Osteoblast (primary cell): ENCODE measurements at regions not wholly inside any gene's neighbourhood (a gene's known extent, or its start where the extent isn't known, plus 50 kb on each side); places are given as distances from the start of the nearest gene placed in this dataset.

Experiments
- DNase-seq: peaks from one replicate; pipeline ENCODE4 v3.0.0; 2011; ENCODE audit warnings: low spot score, mixed read lengths; ENCODE audit not compliant: insufficient read length; ENCODE audit errors: missing footprints
- H2AFZ ChIP-seq: 2 replicates; pipeline ENCODE4 v1.6.0; 2011; ENCODE audit warnings: mild to moderate bottlenecking, low read length
- H3K27ac ChIP-seq: 2 replicates; pipeline ENCODE4 v1.5.1; 2011; ENCODE audit warnings: mild to moderate bottlenecking, low read depth, low read length, moderate library complexity
- H3K27me3 ChIP-seq: 2 replicates; pipeline ENCODE4 v1.6.0; 2012; ENCODE audit warnings: mild to moderate bottlenecking, control low read depth, inconsistent platforms, low read length, moderate library complexity; ENCODE audit not compliant: insufficient read depth
- H3K36me3 ChIP-seq: 2 replicates; pipeline ENCODE4 v1.5.1; 2011; ENCODE audit warnings: mild to moderate bottlenecking, low read length, control low read depth, moderate library complexity; ENCODE audit not compliant: insufficient read depth
- H3K4me1 ChIP-seq: 2 replicates; pipeline ENCODE4 v1.5.1; 2011; ENCODE audit warnings: mild to moderate bottlenecking, low read length, control low read depth, moderate library complexity; ENCODE audit not compliant: insufficient read depth
- H3K4me2 ChIP-seq: 2 replicates; pipeline ENCODE4 v1.6.0; 2011; ENCODE audit warnings: mild to moderate bottlenecking, low read length; ENCODE audit not compliant: insufficient read depth
- H3K4me3 ChIP-seq: fragments of 200-600 bp; sonication (generic); 3 replicates; pipeline ENCODE4 v1.5.1; 2012; ENCODE audit warnings: mild to moderate bottlenecking, low read length, inconsistent platforms; ENCODE audit not compliant: insufficient read depth
- H3K79me2 ChIP-seq: 2 replicates; pipeline ENCODE4 v1.6.0; 2012; ENCODE audit warnings: mild to moderate bottlenecking, low read length, control low read depth, inconsistent platforms; ENCODE audit not compliant: insufficient read depth
- H3K9me3 ChIP-seq: 2 replicates; pipeline ENCODE4 v1.5.1; 2011; ENCODE audit warnings: low read depth, low read length, control low read depth
- H4K20me1 ChIP-seq: 2 replicates; pipeline ENCODE4 v1.6.0; 2012; ENCODE audit warnings: mild to moderate bottlenecking, low read length, control low read depth; ENCODE audit not compliant: insufficient read depth
- TF ChIP-seq, protein P1 (sequence below): IDR thresholded peaks from 2 replicates; pipeline ENCODE4 v1.5.1; 2011; ENCODE audit warnings: mild to moderate bottlenecking, low read depth, low read length, moderate library complexity; ENCODE audit errors: extremely low read depth

DNA sequence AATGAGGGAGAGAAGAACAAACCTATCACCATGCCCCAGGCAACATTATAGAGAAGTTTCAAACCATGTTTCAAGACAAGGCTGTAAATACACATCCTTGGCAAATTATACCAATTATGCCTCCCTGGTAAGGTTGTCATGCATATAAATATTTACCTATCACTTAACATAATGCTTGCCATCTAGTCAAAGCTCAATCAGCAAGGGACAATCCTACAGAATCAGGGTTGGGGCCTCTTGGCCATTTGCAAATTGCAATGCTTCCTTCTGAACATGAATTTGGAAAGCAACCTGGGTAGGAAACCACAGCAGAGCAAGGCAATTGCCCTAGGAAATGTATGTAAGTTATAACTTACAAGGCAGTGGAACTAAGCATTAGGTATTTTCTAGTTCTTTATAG is 907.2 kb upstream of the CDH2 start:
- H3K27ac ChIP-seq: no peak overlapping the region
- H3K36me3 ChIP-seq: no peaks in the 10 kb centered on the region
- DNase-seq: no peak
- no peaks in the 10 kb centered on the region for H3K9me3 ChIP-seq
- no peaks in the 10 kb centered on the region for H3K79me2 ChIP-seq
- no peak overlapping the region for H3K4me2 ChIP-seq
- H3K4me1 ChIP-seq: no peaks in the 10 kb centered on the region
- no peak overlapping the region for H3K4me3 ChIP-seq
- TF ChIP-seq, protein P1, sequence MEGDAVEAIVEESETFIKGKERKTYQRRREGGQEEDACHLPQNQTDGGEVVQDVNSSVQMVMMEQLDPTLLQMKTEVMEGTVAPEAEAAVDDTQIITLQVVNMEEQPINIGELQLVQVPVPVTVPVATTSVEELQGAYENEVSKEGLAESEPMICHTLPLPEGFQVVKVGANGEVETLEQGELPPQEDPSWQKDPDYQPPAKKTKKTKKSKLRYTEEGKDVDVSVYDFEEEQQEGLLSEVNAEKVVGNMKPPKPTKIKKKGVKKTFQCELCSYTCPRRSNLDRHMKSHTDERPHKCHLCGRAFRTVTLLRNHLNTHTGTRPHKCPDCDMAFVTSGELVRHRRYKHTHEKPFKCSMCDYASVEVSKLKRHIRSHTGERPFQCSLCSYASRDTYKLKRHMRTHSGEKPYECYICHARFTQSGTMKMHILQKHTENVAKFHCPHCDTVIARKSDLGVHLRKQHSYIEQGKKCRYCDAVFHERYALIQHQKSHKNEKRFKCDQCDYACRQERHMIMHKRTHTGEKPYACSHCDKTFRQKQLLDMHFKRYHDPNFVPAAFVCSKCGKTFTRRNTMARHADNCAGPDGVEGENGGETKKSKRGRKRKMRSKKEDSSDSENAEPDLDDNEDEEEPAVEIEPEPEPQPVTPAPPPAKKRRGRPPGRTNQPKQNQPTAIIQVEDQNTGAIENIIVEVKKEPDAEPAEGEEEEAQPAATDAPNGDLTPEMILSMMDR: no peak
- H4K20me1 ChIP-seq: no peaks in the 10 kb centered on the region
- H2AFZ ChIP-seq: peak overlapping the region; percentile 25
- H3K27me3 ChIP-seq: no peaks in the 10 kb centered on the region

DNA sequence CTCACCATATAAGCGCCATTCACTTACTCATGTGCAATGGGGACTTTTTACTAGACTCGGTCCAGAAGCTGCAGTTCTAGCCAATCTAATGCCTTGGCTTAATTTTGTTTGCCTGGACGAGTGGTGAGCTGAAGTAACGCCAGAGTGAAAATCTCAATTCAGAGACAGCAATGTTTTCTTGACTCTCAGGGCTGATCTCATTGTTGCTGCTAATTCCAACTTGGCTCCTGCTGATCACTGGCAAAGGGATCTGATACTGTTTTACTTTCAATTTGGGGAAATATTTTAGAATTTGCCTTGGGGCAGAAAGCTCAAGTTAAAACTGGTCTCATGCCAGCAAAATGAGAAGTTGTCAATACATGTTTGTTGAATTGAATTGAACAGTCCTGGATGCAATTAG is 906.6 kb upstream of the CDH2 start:
- Histone ChIP-seq H3K36me3 (no peaks in the 10 kb centered on the region), H3K4me3 (no peak overlapping the region), H3K27me3 (no peaks in the 10 kb centered on the region), H3K79me2 (no peaks in the 10 kb centered on the region), H3K27ac (no peak overlapping the region), H4K20me1 (no peaks in the 10 kb centered on the region), H3K4me2 (peak overlapping the region; percentile 58), H3K4me1 (no peaks in the 10 kb centered on the region), H3K9me3 (no peaks in the 10 kb centered on the region), H2AFZ (peak overlapping the region; percentile 25)
- TF ChIP-seq, protein P1: no peak
- no peak for DNase-seq

DNA sequence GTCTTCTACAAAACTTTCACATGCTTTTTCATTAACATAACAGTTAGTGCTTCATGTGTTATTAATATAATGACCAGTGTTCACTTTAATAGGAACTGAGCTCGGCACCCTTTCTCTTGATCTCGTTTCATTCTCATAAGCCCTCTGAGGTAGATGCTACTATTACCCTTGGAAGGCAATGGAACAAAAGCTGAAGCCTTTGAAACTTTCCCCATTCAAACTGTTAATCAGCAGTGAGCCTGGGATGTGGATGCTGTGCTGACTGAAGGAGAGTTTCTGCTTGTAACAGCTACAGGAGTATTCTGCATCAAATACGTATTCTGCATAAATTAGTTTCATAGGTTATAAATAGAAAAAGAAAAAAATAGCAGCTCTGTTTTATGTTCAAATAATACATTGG is 904.0 kb upstream of the CDH2 start:
- Histone ChIP-seq H2AFZ (peak overlapping the region; percentile 23), H4K20me1 (no peaks in the 10 kb centered on the region), H3K27ac (no peak overlapping the region), H3K4me3 (no peak overlapping the region), H3K36me3 (no peaks in the 10 kb centered on the region), H3K9me3 (no peaks in the 10 kb centered on the region), H3K27me3 (no peaks in the 10 kb centered on the region), H3K79me2 (no peaks in the 10 kb centered on the region), H3K4me2 (no peak overlapping the region), H3K4me1 (no peaks in the 10 kb centered on the region)
- no peak for DNase-seq
- TF ChIP-seq, protein P1: no peak

DNA sequence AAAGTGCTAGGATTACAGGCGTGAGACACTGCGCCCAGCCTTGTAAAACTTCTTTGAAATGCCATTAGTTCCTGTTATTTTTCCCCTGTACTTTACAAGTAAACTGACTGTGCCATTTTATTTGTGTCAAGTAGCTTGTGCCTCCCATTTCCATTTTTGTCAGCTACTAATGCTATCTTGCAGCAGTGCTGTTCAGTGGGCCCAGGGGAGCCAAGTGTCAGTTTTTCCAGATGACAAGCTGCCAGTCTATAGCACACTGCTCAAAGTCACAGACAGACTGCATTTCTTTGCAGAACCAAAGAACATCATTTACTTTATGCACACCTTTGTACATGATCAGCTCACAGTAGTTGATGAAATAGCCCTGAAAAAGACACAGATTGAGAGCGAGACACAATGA is 901.3 kb upstream of the CDH2 start:
- H4K20me1 ChIP-seq: no peaks in the 10 kb centered on the region
- H3K79me2 ChIP-seq: no peaks in the 10 kb centered on the region
- TF ChIP-seq, protein P1: no peak
- no peak overlapping the region for H3K4me2 ChIP-seq
- no peaks in the 10 kb centered on the region for H3K4me1 ChIP-seq
- no peak overlapping the region for H3K27ac ChIP-seq
- no peaks in the 10 kb centered on the region for H3K27me3 ChIP-seq
- peak overlapping the region; percentile 43 for H2AFZ ChIP-seq
- DNase-seq: no peak
- no peaks in the 10 kb centered on the region for H3K36me3 ChIP-seq
- H3K9me3 ChIP-seq: no peaks in the 10 kb centered on the region
- H3K4me3 ChIP-seq: no peak overlapping the region
